HG03025 (cell line): ENCODE measurements at regions not wholly inside any gene's neighbourhood (a gene's known extent, or its start where the extent isn't known, plus 50 kb on each side); places are given as distances from the start of the nearest gene placed in this dataset.

Source experiments
- ATAC-seq: cut with Tn5 transposase; IDR thresholded peaks from one replicate; pipeline ENCODE4 v1.9.1; 2021; ENCODE audit warnings: mild to moderate bottlenecking, moderate library complexity; ENCODE audit not compliant: unreplicated experiment, low FRiP score

- no peak for ATAC-seq
These were observed 141.2 kb downstream of the CD8B2 start for GRCh38 chr2:106628377-106628776.

DNA sequence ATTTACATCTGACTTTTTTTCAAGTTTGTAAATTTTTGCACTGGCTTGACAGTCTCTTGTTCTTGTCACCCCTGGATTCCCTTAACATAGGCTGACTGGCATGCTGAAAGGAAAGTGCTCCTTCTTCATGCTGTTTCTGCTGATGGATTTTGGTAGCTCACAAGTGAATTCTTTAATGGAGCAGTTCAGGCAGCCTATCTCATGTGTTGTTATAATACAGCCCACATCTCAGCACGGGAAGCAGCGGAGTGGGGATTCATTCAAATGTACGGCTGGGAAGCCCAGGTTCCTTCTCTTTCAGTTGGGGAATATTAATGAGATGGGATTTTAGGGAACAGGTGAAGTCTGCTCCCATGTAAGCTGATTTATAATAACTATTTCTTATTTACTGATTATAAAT lies 142.8 kb downstream of the CD8B2 start:
- ATAC-seq, result no peak

DNA sequence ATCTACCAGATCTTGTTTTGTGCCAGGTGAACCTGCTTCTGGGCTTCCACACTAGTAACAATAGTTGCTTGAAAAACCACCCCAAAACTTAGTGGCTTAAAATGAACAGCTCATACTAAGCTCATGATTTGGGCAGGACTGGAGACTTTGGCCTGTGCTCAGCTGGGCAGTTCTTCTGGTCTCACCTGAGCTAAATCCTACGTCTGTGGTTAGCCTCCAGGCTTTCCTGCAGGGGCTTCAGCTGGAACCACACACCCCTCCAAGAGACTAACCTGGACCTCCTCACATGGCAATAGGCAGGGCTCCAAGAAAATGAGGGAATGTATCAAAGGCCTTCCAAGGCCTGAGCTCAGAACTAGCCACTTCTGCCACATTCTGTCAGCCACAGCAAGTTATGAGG lies 144.1 kb downstream of the CD8B2 start:
- no peak for ATAC-seq

GRCh38 chr2:106638043-106638442 lies 150.9 kb downstream of the CD8B2 start:
- no peak for ATAC-seq

- ATAC-seq, result no peak
These were observed 151.4 kb downstream of the CD8B2 start for GRCh38 chr2:106638580-106638979.

- no peak for ATAC-seq
These were observed 155.5 kb downstream of the CD8B2 start for GRCh38 chr2:106642679-106643078.

DNA sequence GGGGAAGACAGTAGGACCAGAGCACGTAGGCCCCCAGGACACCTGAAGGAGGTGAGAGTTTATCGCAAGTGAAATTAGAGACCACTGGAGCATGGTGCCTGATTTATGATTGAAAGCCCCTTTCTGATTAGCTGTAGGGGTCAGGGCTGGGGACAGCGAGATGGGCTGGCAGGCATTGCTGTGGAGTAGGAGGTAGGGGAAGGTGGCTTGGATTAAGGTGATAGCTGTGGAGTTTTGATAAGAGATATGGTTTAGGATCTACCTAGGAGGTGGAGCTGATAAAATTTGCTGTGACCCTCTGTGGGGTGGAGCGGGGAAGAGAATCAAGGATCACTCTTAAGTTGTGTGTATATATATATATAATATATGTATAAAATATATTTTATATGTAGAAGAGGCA lies 157.5 kb downstream of the CD8B2 start:
- no peak for ATAC-seq

DNA sequence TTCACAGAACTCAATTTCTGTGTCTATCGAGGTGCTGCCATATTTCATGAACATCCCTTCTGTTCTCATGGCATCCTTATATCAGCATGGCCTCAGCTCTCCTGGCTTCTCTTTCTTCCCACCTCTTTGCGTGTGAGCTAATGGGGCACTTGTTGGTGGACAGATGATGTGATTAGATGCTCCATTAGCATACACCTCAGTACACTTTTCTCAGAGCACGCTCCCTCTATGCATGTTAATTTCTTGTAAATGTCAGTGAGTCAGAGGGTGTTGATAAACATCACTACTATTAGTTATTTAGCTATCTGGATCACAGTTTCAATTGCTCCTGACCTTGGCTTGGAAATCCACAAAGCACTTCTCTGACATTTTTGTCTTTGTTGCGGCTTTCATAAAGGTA lies 159.4 kb downstream of the CD8B2 start:
- no peak for ATAC-seq

- no peak for ATAC-seq
These were observed 162.1 kb downstream of the CD8B2 start for GRCh38 chr2:106649306-106649705.

- ATAC-seq, result no peak
These were observed 166.3 kb downstream of the CD8B2 start for GRCh38 chr2:106653465-106653864.

DNA sequence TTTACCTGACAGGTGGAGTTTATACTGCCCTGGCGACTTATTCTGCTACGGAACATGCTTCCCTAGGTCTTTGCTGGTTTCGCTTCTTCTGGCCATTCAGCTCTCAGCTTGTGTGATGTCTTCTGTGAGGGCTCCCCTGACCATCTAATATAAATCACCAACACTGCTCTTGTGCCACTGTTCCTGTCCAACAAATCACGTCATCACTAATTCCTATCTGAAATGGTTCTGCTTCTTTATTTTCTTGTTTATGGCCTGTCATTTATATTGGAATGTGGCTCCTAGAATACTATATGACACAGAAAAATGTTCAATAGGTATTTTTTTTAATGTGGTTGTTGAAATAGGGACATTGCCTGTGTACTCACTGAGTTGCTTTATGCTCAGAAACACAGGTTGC lies 171.5 kb downstream of the CD8B2 start:
- ATAC-seq, result no peak

DNA sequence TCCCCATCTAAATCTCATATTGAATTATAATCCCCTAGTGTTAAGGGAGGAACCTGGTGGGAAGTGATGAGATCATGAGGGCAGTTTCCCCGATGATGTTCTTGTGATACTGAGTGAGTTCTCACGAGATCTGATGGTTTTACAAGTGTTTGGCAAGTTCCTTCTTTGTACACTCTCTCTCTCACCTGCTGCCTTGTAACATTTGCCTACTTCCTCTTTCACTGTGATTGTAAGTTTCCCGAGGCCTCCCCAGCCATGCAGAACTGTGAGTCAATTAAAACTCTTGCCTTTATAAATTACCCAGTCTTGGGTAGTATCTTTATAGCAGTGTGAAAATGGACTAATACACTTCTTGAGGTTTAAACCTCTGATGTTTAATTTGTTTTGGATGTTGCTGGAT lies 177.5 kb downstream of the CD8B2 start:
- no peak for ATAC-seq

GRCh38 chr2:106667478-106668070 lies 180.4 kb downstream of the CD8B2 start:
- no peak for ATAC-seq

- ATAC-seq, result no peak
These were observed 198.2 kb downstream of the CD8B2 start for GRCh38 chr2:106685180-106685897.

- no peak for ATAC-seq
These were observed 199.2 kb downstream of the ST6GAL2 start for GRCh38 chr2:106686814-106687213.

GRCh38 chr2:106694964-106695470 lies 190.9 kb downstream of the ST6GAL2 start:
- ATAC-seq, result no peak

DNA sequence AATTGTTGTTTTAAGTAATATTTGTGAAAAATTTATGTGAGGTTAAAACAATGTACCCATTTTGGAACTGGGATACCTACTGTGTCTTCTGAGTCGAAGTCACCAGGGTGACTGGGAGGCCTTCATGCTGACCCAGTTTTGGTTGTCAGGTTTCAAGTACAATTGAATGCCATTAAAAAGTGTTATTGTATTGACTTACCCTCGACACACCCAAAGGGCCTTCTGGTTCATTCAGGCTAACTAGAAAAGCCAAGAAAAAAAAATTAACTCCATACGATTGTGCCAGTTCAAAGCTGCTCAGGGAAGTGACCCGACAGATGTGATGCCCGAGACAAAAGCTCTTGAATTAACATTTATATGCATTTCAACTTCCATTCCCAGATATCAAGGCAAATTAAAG lies 190.0 kb downstream of the ST6GAL2 start:
- no peak for ATAC-seq

GRCh38 chr2:106700616-106701015 lies 185.4 kb downstream of the ST6GAL2 start:
- no peak for ATAC-seq

DNA sequence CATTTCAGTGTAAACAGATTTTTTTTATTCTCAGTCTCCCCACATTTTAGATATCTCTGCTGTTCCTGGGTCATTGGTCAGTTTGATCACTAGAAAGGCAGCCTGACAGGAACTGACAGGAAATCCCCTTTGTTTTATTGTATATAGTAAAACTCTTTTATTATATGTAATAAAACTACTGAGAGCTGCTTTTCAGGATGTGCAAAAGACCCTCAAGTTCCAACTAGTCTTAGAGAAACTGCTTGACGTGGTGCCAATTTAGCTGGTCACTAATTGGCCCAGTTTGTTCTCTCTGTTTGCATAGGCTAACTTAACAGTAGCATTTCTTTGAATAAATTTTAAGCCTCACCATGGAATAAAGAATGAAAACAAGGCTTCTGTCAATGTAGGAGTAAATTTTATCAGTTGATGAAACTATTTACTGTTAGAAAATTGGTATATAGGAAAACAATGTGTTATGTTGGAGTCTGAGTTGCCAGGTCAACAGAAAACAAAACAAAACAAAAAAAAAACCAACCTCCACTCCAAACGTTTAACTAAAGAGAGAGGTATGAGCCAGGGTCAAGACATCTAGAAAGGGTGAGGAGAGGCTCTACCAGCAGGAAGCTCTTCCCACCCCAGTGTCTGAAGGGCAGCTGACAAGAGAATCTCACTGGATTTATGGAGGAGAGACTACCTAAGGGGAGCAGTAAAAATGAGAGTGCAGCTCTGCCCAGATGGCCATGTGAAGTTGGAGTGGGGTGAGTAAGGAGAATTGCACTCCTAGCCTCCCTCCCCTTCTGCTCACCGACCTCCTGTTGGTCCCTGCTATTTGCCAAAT lies 184.6 kb downstream of the ST6GAL2 start:
- ATAC-seq, result no peak

DNA sequence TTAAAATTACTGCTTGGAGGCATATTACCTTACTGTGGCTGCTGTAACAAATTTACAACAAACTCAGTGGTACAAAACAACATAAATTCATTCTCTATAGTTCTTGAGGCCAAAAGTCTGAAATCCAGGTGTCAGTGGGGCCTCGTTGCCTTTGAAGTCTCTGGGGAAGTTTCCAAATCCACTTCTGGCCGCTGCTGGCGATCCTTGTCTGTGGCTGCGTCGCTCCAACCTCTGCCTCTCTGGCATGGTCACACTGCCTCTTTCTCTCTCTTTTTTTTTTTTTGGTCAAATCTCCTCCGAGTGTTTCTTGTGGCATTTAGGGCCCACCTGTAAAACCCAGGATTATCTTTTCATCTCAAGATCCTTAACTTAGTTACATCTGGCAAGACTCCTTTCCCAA lies 182.8 kb downstream of the ST6GAL2 start:
- ATAC-seq, result no peak

DNA sequence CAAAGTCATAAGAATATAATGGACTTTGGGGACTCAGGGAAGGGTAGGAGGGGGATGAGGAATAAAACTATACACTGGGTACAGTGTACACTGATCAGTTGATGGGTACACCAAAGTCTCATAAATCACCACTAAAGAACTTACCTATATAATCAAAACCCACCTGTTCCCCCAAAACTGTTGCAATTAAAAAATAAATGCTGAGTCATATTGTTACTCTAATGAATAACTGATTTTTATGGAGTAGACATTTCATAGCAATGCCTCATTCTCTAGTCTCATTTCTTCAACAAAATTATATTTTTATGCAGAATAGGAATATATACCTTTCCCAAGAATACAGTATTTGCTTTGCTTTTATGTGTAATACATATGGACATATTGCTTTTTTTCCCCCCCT lies 181.2 kb downstream of the ST6GAL2 start:
- no peak for ATAC-seq
